GM23338 (cell line): ENCODE measurements at regions not wholly inside any gene's neighbourhood (a gene's known extent, or its start where the extent isn't known, plus 50 kb on each side); places are given as distances from the start of the nearest gene placed in this dataset.

Source experiments
- ATAC-seq: fragments of 200-7000 bp; cut with Tn5 transposase; 3 replicates; pipeline ENCODE4 v1.9.1; 2020
- DNase-seq: peaks from one replicate; pipeline ENCODE4 v3.0.0-alpha.2; 2015; ENCODE audit warnings: low spot score
- H2AFZ ChIP-seq: fragments of 200-600 bp; sonication (generic); 2 replicates; pipeline ENCODE4 v1.8.0; 2016; ENCODE audit warnings: antibody characterized with exemption, mild to moderate bottlenecking, moderate library complexity
- H3F3A ChIP-seq: fragments of 200-600 bp; sonication (generic); replicated peaks from 2 replicates; pipeline ENCODE4 v1.8.0; 2017; ENCODE audit warnings: antibody characterized with exemption, mixed run types, low read depth
- H3K27ac ChIP-seq: fragments of 200-600 bp; sonication (generic); 2 replicates; pipeline ENCODE4 v1.6.1; 2016; ENCODE audit warnings: low read depth
- H3K27me3 ChIP-seq: fragments of 200-600 bp; sonication (generic); 2 replicates; pipeline ENCODE4 v1.8.0; 2016; ENCODE audit warnings: mild to moderate bottlenecking, mixed run types, moderate library complexity; ENCODE audit not compliant: insufficient read depth
- H3K36me3 ChIP-seq: fragments of 200-600 bp; sonication (generic); 2 replicates; pipeline ENCODE4 v1.8.0; 2016; ENCODE audit warnings: mild to moderate bottlenecking; ENCODE audit not compliant: insufficient read depth
- H3K4me1 ChIP-seq: fragments of 200-600 bp; sonication (generic); 2 replicates; pipeline ENCODE4 v1.8.0; 2016; ENCODE audit warnings: mild to moderate bottlenecking, moderate library complexity; ENCODE audit not compliant: insufficient read depth
- H3K4me2 ChIP-seq: fragments of 200-600 bp; sonication (generic); 2 replicates; pipeline ENCODE4 v1.7.1; 2017; ENCODE audit warnings: mixed run types
- H3K4me3 ChIP-seq: fragments of 200-600 bp; sonication (generic); 2 replicates; pipeline ENCODE4 v1.6.1; 2016; ENCODE audit warnings: mixed run types
- H3K79me2 ChIP-seq: fragments of 200-600 bp; sonication (generic); replicated peaks from 2 replicates; pipeline ENCODE4 v1.8.0; 2017; ENCODE audit warnings: mild to moderate bottlenecking; ENCODE audit not compliant: insufficient read depth
- H3K9me2 ChIP-seq: fragments of 200-600 bp; sonication (generic); 2 replicates; pipeline ENCODE4 v1.8.0; 2017; ENCODE audit not compliant: insufficient read depth
- H4K20me1 ChIP-seq: fragments of 200-600 bp; sonication (generic); replicated peaks from 2 replicates; pipeline ENCODE4 v1.8.0; 2017; ENCODE audit warnings: mild to moderate bottlenecking; ENCODE audit not compliant: insufficient read depth
- H3K27ac Mint-ChIP-seq: 2 replicates; pipeline ENCODE4 v1.8.0; 2020; ENCODE audit warnings: inconsistent platforms, mild to moderate bottlenecking, moderate library complexity, mixed read lengths
- H3K27me3 Mint-ChIP-seq: 3 replicates; pipeline ENCODE4 v1.8.0; 2022; ENCODE audit warnings: low read depth, mild to moderate bottlenecking, moderate library complexity, mixed read lengths, inconsistent platforms; ENCODE audit not compliant: insufficient read depth, poor library complexity
- H3K36me3 Mint-ChIP-seq: 3 replicates; pipeline ENCODE4 v1.8.0; 2021; ENCODE audit warnings: low read depth, mild to moderate bottlenecking, inconsistent platforms, moderate library complexity, mixed read lengths
- H3K4me1 Mint-ChIP-seq: 3 replicates; pipeline ENCODE4 v1.8.0; 2020; ENCODE audit warnings: mild to moderate bottlenecking, inconsistent platforms, mixed read lengths
- H3K4me3 Mint-ChIP-seq: 3 replicates; pipeline ENCODE4 v1.8.0; 2021; ENCODE audit warnings: moderate library complexity, mild to moderate bottlenecking, inconsistent platforms, mixed read lengths
- H3K9me3 Mint-ChIP-seq: 3 replicates; pipeline ENCODE4 v1.8.0; 2020; ENCODE audit warnings: moderate library complexity, mild to moderate bottlenecking, inconsistent platforms, mixed read lengths
- CREB1 ChIP-seq: fragments of 250-450 bp; sonication (Bioruptor Pico); IDR thresholded peaks from 2 replicates; pipeline ENCODE4 v1.5.0; 2020; ENCODE audit warnings: low read depth, mild to moderate bottlenecking, moderate library complexity
- EZH2 ChIP-seq: fragments of 200-600 bp; sonication (generic); IDR thresholded peaks from one replicate; pipeline ENCODE4 v1.8.0; 2017; ENCODE audit warnings: antibody characterized with exemption, mild to moderate bottlenecking, low read depth; ENCODE audit not compliant: unreplicated experiment
- EZH2phosphoT487 ChIP-seq: fragments of 200-600 bp; sonication (generic); IDR thresholded peaks from one replicate; pipeline ENCODE4 v1.8.1; 2018; ENCODE audit warnings: antibody characterized with exemption; ENCODE audit not compliant: unreplicated experiment
- JUNB ChIP-seq: IDR thresholded peaks from one replicate; pipeline ENCODE4 v1.6.1; 2016; ENCODE audit warnings: antibody characterized with exemption; ENCODE audit not compliant: unreplicated experiment
- NANOG ChIP-seq: IDR thresholded peaks from 2 replicates; pipeline ENCODE4 v1.6.1; 2016; ENCODE audit warnings: antibody characterized with exemption, borderline replicate concordance
- POLR2AphosphoS5 ChIP-seq: IDR thresholded peaks from 2 replicates; pipeline ENCODE4 v1.6.1; 2016; ENCODE audit warnings: antibody characterized with exemption, low read depth
- STAT1 ChIP-seq: IDR thresholded peaks from one replicate; pipeline ENCODE4 v1.6.1; 2016; ENCODE audit warnings: antibody characterized with exemption; ENCODE audit not compliant: unreplicated experiment
- ZNF114 ChIP-seq: fragments of 250-450 bp; sonication (Bioruptor Pico); IDR thresholded peaks from 2 replicates; pipeline ENCODE4 v1.5.0; 2020; ENCODE audit warnings: mild to moderate bottlenecking, moderate library complexity
- ZNF331 ChIP-seq: fragments of 250-450 bp; sonication (Bioruptor Pico); IDR thresholded peaks from 2 replicates; pipeline ENCODE4 v1.5.0; 2020; ENCODE audit warnings: low read depth, mild to moderate bottlenecking, moderate library complexity
- TF ChIP-seq, protein P1 (sequence below): IDR thresholded peaks from one replicate; pipeline ENCODE4 v1.6.1; 2018; ENCODE audit warnings: antibody characterized with exemption; ENCODE audit not compliant: unreplicated experiment
- TF ChIP-seq, protein P2 (sequence below), 2 experiments: fragments of 200-600 bp in 1 of 2; sonication (generic) in 1 of 2; conservative IDR thresholded peaks; 2 replicates each; pipeline versions ENCODE4 v1.5.1 to v1.6.1; 2016 to 2017; ENCODE audit warnings: antibody characterized with exemption in 2 of 2, low read depth in 2 of 2, mild to moderate bottlenecking in 2 of 2, moderate library complexity in 1 of 2
- TF ChIP-seq, protein P3 (sequence below): IDR thresholded peaks from 2 replicates; pipeline ENCODE4 v1.6.1; 2016; ENCODE audit warnings: antibody characterized with exemption
- TF ChIP-seq, protein P4 (sequence below): fragments of 250-450 bp; sonication (Bioruptor Pico); IDR thresholded peaks from 2 replicates; pipeline ENCODE4 v1.5.0; 2020; ENCODE audit warnings: mild to moderate bottlenecking, moderate library complexity

DNA sequence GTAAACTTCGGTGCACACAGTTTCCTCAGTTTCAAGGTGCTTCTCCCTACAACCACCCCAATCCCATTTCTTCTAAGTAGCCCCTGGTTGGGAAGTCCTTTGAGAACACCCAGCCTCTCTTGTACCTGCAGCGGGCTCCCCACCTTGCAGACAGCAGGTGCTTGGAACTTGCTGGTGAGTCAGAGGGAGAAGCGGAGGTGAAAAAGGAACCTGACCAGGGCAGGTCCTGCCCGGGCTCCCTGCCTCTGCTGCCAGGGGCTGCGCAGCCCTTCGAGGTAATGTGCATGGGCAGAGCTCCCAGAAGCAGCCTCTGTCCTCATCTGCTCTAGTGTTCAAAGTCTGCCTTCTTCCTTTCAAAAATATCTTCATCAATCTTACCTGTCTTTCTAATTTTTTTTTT, 274.0 kb upstream of the SOX1 start:
- H3K4me2 ChIP-seq: no peak overlapping the region
- Mint-ChIP-seq H3K36me3 (no peaks in the 10 kb centered on the region), H3K27ac (no peak overlapping the region), H3K27me3 (no peaks in the 10 kb centered on the region), H3K9me3 (no peaks in the 10 kb centered on the region; the same call in 2 of the 3 replicates), H3K4me1 (no peaks in the 10 kb centered on the region), H3K4me3 (no peak overlapping the region)
- H3K27ac ChIP-seq: no peak overlapping the region
- H2AFZ ChIP-seq: no peak overlapping the region
- ATAC-seq (no peak), DNase-seq (no peak)
- no peak overlapping the region for H3K4me3 ChIP-seq
- no peaks in the 10 kb centered on the region for H3K27me3 ChIP-seq
- TF ChIP-seq, protein P1, sequence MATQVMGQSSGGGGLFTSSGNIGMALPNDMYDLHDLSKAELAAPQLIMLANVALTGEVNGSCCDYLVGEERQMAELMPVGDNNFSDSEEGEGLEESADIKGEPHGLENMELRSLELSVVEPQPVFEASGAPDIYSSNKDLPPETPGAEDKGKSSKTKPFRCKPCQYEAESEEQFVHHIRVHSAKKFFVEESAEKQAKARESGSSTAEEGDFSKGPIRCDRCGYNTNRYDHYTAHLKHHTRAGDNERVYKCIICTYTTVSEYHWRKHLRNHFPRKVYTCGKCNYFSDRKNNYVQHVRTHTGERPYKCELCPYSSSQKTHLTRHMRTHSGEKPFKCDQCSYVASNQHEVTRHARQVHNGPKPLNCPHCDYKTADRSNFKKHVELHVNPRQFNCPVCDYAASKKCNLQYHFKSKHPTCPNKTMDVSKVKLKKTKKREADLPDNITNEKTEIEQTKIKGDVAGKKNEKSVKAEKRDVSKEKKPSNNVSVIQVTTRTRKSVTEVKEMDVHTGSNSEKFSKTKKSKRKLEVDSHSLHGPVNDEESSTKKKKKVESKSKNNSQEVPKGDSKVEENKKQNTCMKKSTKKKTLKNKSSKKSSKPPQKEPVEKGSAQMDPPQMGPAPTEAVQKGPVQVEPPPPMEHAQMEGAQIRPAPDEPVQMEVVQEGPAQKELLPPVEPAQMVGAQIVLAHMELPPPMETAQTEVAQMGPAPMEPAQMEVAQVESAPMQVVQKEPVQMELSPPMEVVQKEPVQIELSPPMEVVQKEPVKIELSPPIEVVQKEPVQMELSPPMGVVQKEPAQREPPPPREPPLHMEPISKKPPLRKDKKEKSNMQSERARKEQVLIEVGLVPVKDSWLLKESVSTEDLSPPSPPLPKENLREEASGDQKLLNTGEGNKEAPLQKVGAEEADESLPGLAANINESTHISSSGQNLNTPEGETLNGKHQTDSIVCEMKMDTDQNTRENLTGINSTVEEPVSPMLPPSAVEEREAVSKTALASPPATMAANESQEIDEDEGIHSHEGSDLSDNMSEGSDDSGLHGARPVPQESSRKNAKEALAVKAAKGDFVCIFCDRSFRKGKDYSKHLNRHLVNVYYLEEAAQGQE: no peak
- TF ChIP-seq, protein P2, sequence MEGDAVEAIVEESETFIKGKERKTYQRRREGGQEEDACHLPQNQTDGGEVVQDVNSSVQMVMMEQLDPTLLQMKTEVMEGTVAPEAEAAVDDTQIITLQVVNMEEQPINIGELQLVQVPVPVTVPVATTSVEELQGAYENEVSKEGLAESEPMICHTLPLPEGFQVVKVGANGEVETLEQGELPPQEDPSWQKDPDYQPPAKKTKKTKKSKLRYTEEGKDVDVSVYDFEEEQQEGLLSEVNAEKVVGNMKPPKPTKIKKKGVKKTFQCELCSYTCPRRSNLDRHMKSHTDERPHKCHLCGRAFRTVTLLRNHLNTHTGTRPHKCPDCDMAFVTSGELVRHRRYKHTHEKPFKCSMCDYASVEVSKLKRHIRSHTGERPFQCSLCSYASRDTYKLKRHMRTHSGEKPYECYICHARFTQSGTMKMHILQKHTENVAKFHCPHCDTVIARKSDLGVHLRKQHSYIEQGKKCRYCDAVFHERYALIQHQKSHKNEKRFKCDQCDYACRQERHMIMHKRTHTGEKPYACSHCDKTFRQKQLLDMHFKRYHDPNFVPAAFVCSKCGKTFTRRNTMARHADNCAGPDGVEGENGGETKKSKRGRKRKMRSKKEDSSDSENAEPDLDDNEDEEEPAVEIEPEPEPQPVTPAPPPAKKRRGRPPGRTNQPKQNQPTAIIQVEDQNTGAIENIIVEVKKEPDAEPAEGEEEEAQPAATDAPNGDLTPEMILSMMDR (conservative IDR thresholded peaks at IDR 0.05; ENCODE audit: low read depth in 2 of 2): no peak
- TF ChIP-seq, protein P3, sequence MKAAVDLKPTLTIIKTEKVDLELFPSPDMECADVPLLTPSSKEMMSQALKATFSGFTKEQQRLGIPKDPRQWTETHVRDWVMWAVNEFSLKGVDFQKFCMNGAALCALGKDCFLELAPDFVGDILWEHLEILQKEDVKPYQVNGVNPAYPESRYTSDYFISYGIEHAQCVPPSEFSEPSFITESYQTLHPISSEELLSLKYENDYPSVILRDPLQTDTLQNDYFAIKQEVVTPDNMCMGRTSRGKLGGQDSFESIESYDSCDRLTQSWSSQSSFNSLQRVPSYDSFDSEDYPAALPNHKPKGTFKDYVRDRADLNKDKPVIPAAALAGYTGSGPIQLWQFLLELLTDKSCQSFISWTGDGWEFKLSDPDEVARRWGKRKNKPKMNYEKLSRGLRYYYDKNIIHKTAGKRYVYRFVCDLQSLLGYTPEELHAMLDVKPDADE: no peak
- no peak for TF ChIP-seq ZNF114 (CRISPR knock-in tag)
- TF ChIP-seq ZNF331: no peak
- no peak for TF ChIP-seq STAT1
- TF ChIP-seq EZH2: no peak
- TF ChIP-seq, protein P4, sequence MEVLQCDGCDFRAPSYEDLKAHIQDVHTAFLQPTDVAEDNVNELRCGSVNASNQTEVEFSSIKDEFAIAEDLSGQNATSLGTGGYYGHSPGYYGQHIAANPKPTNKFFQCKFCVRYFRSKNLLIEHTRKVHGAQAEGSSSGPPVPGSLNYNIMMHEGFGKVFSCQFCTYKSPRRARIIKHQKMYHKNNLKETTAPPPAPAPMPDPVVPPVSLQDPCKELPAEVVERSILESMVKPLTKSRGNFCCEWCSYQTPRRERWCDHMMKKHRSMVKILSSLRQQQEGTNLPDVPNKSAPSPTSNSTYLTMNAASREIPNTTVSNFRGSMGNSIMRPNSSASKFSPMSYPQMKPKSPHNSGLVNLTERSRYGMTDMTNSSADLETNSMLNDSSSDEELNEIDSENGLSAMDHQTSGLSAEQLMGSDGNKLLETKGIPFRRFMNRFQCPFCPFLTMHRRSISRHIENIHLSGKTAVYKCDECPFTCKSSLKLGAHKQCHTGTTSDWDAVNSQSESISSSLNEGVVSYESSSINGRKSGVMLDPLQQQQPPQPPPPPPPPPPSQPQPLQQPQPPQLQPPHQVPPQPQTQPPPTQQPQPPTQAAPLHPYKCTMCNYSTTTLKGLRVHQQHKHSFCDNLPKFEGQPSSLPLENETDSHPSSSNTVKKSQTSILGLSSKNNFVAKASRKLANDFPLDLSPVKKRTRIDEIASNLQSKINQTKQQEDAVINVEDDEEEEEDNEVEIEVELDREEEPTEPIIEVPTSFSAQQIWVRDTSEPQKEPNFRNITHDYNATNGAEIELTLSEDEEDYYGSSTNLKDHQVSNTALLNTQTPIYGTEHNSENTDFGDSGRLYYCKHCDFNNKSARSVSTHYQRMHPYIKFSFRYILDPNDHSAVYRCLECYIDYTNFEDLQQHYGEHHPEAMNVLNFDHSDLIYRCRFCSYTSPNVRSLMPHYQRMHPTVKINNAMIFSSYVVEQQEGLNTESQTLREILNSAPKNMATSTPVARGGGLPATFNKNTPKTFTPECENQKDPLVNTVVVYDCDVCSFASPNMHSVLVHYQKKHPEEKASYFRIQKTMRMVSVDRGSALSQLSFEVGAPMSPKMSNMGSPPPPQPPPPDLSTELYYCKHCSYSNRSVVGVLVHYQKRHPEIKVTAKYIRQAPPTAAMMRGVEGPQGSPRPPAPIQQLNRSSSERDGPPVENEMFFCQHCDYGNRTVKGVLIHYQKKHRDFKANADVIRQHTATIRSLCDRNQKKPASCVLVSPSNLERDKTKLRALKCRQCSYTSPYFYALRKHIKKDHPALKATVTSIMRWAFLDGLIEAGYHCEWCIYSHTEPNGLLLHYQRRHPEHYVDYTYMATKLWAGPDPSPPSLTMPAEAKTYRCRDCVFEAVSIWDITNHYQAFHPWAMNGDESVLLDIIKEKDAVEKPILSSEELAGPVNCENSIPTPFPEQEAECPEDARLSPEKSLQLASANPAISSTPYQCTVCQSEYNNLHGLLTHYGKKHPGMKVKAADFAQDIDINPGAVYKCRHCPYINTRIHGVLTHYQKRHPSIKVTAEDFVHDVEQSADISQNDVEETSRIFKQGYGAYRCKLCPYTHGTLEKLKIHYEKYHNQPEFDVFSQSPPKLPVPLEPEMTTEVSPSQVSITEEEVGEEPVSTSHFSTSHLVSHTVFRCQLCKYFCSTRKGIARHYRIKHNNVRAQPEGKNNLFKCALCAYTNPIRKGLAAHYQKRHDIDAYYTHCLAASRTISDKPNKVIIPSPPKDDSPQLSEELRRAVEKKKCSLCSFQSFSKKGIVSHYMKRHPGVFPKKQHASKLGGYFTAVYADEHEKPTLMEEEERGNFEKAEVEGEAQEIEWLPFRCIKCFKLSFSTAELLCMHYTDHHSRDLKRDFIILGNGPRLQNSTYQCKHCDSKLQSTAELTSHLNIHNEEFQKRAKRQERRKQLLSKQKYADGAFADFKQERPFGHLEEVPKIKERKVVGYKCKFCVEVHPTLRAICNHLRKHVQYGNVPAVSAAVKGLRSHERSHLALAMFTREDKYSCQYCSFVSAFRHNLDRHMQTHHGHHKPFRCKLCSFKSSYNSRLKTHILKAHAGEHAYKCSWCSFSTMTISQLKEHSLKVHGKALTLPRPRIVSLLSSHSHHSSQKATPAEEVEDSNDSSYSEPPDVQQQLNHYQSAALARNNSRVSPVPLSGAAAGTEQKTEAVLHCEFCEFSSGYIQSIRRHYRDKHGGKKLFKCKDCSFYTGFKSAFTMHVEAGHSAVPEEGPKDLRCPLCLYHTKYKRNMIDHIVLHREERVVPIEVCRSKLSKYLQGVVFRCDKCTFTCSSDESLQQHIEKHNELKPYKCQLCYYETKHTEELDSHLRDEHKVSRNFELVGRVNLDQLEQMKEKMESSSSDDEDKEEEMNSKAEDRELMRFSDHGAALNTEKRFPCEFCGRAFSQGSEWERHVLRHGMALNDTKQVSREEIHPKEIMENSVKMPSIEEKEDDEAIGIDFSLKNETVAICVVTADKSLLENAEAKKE (CRISPR knock-in tag): no peak
- no peak for TF ChIP-seq EZH2phosphoT487
- no peak for TF ChIP-seq POLR2AphosphoS5
- TF ChIP-seq CREB1 (CRISPR knock-in tag): no peak
- TF ChIP-seq NANOG: no peak
- no peak for TF ChIP-seq JUNB
- no peaks in the 10 kb centered on the region for H3K9me2 ChIP-seq
- H3F3A ChIP-seq: no peaks in the 10 kb centered on the region
- H4K20me1 ChIP-seq: no peaks in the 10 kb centered on the region
- no peaks in the 10 kb centered on the region for H3K4me1 ChIP-seq
- no peaks in the 10 kb centered on the region for H3K79me2 ChIP-seq
- H3K36me3 ChIP-seq: no peaks in the 10 kb centered on the region
